Panc1 (cell line): ENCODE measurements at regions not wholly inside any gene's neighbourhood (a gene's known extent, or its start where the extent isn't known, plus 50 kb on each side); places are given as distances from the start of the nearest gene placed in this dataset.

Experiments
- CTCF ChIP-seq: fragments of 450-650 bp; IDR thresholded peaks from 2 replicates; pipeline ENCODE4 v1.5.1; 2017; ENCODE audit warnings: mild to moderate bottlenecking
- POLR2AphosphoS5 ChIP-seq: IDR thresholded peaks from 2 replicates; pipeline ENCODE4 v1.6.1; 2012; ENCODE audit warnings: mild to moderate bottlenecking, low read depth, low read length, moderate library complexity
- REST ChIP-seq, 2 experiments: IDR thresholded peaks; 2 replicates each; pipeline ENCODE4 v1.6.1; 2011 to 2012; ENCODE audit warnings: low read depth in 2 of 2, control low read depth in 1 of 2, low read length in 1 of 2, mild to moderate bottlenecking in 1 of 2, moderate library complexity in 1 of 2; ENCODE audit not compliant: insufficient read depth in 1 of 2
- SIN3A ChIP-seq: IDR thresholded peaks from 2 replicates; pipeline ENCODE4 v1.6.1; 2012; ENCODE audit warnings: low read depth, mild to moderate bottlenecking, low read length, moderate library complexity, borderline replicate concordance; ENCODE audit not compliant: insufficient read depth
- TCF7L2 ChIP-seq: IDR thresholded peaks from 2 replicates; pipeline ENCODE4 v1.6.1; 2011; ENCODE audit warnings: mild to moderate bottlenecking, low read depth, low read length, inconsistent platforms

GRCh38 chr3:99313485-99313884, 324.9 kb upstream of the COL8A1 start:
- TF ChIP-seq POLR2AphosphoS5 = no peak
- no peak for TF ChIP-seq CTCF
- no peak for TF ChIP-seq SIN3A
- TF ChIP-seq TCF7L2 = no peak
- no peak for TF ChIP-seq REST (IDR thresholded peaks at IDR 0.05; ENCODE audit: insufficient read depth in 1 of 2, low read depth in 2 of 2, low read length in 1 of 2)
